K562 (cell line): ENCODE measurements at regions not wholly inside any gene's neighbourhood (a gene's known extent, or its start where the extent isn't known, plus 50 kb on each side); places are given as distances from the start of the nearest gene placed in this dataset.

ENCODE experiments used
- ATAC-seq: fragments of 200-7000 bp; cut with Tn5 transposase; 3 replicates; pipeline ENCODE4 v1.9.1; 2020; ENCODE audit warnings: moderate library complexity
- BruUV-seq: library from RNA; stranded (reverse); fragments of 400-500 nt; replicated peaks from 2 replicates; lab custom pipeline; 2021; lab: Mats Ljungman, UMichigan
- CTCF ChIA-PET: fragments of 300-600 bp; formaldehyde crosslinking; extraction: SDS; loops from one replicate; lab custom pipeline; 2021; ENCODE audit warnings: low intra/inter-chr PET ratio; lab: Yijun Ruan, JAX
- POLR2A ChIA-PET: fragments of 300-600, 350-650 bp; sonication (Branson Sonifier 250); formaldehyde crosslinking; extraction: SDS; loops from one replicate; lab custom pipeline; 2021; ENCODE audit warnings: antibody characterized with exemption, inconsistent platforms; lab: Yijun Ruan, JAX
- DNase-seq, 4 experiments: peaks; one replicate each; pipeline versions ENCODE4 v3.0.0 to v3.0.0-alpha.2; 2011 to 2018; ENCODE audit warnings: low spot score in 3 of 4, mixed read lengths in 3 of 4; ENCODE audit errors: extremely low read depth in 1 of 4
- FAIRE-seq: peaks from 2 replicates; lab custom pipeline; 2011; peaks lifted over from hg19 to GRCh38; lab: Jason Lieb, UNC
- H2AFZ ChIP-seq: 2 replicates; pipeline ENCODE4 v1.6.0; 2011; ENCODE audit warnings: low read depth, low read length, control low read depth, inconsistent platforms
- H3K27ac ChIP-seq: fragments of 200-600 bp; 3 replicates; pipeline ENCODE4 v1.8.0; 2011; ENCODE audit warnings: low read depth, mild to moderate bottlenecking, control low read depth, inconsistent platforms, low read length, moderate library complexity, mixed read lengths; ENCODE audit errors: extremely low read depth
- H3K27me3 ChIP-seq, 2 experiments: fragments of 300-600 bp in 1 of 2; 2 replicates in 1 of 2; 3 replicates in 1 of 2; pipeline versions ENCODE4 v1.6.0 to v1.8.0; 2011; ENCODE audit warnings: inconsistent platforms in 2 of 2, low read length in 2 of 2, mild to moderate bottlenecking in 1 of 2, mixed read lengths in 1 of 2, moderate library complexity in 1 of 2; ENCODE audit not compliant: control insufficient read depth in 2 of 2, insufficient read depth in 2 of 2
- H3K36me3 ChIP-seq: fragments of 300-600 bp; 3 replicates; pipeline ENCODE4 v1.8.0; 2011; ENCODE audit warnings: mild to moderate bottlenecking, low read length, inconsistent platforms; ENCODE audit not compliant: control insufficient read depth, insufficient read depth
- H3K4me1 ChIP-seq, 2 experiments: fragments of 200-600 bp in 1 of 2; replicated peaks in 1 of 2; 2 replicates in 1 of 2; 3 replicates in 1 of 2; pipeline versions ENCODE4 v1.5.1 to v1.8.0; 2011; ENCODE audit warnings: inconsistent platforms in 2 of 2, low read length in 2 of 2, mild to moderate bottlenecking in 1 of 2, mixed read lengths in 1 of 2, moderate library complexity in 1 of 2; ENCODE audit not compliant: control insufficient read depth in 2 of 2, insufficient read depth in 2 of 2
- H3K4me2 ChIP-seq: 2 replicates; pipeline ENCODE4 v1.6.1; 2011; ENCODE audit warnings: low read length, control low read depth, inconsistent platforms, mixed read lengths; ENCODE audit not compliant: insufficient read depth
- H3K4me3 ChIP-seq: fragments of 200-600 bp; sonication (generic), shearing (Covaris generic); 2 replicates; pipeline ENCODE4 v1.5.1; 2016; ENCODE audit warnings: control low read depth, inconsistent platforms
- H3K79me2 ChIP-seq: fragments of 200-600 bp; 3 replicates; pipeline ENCODE4 v1.8.0; 2011; ENCODE audit warnings: low read length, inconsistent platforms; ENCODE audit not compliant: control insufficient read depth, insufficient read depth
- H3K9ac ChIP-seq, 2 experiments: 2 replicates each; pipeline versions ENCODE4 v1.6.0 to v1.6.1; 2011; ENCODE audit warnings: low read depth in 2 of 2, low read length in 2 of 2, control low read depth in 1 of 2, inconsistent platforms in 1 of 2, mild to moderate bottlenecking in 1 of 2, mixed read lengths in 1 of 2; ENCODE audit not compliant: insufficient read depth in 1 of 2
- H3K9me1 ChIP-seq: one replicate; pipeline ENCODE4 v1.6.0; 2011; ENCODE audit warnings: inconsistent platforms, mild to moderate bottlenecking, low read length, moderate library complexity; ENCODE audit not compliant: control insufficient read depth, insufficient read depth
- H3K9me3 ChIP-seq: replicated peaks from 2 replicates; pipeline ENCODE4 v1.5.1; 2011; ENCODE audit warnings: low read depth, low read length, inconsistent platforms; ENCODE audit not compliant: control insufficient read depth, insufficient read depth
- H4K20me1 ChIP-seq: replicated peaks from 2 replicates; pipeline ENCODE4 v1.6.1; 2011; ENCODE audit warnings: low read length, inconsistent platforms, mixed read lengths; ENCODE audit not compliant: control insufficient read depth, insufficient read depth
- BDP1 ChIP-seq: IDR thresholded peaks from 3 replicates; pipeline ENCODE4 v1.6.1; 2011; ENCODE audit not compliant: insufficient read length, insufficient read depth
- CHCHD3 ChIP-seq: fragments of 250-450 bp; sonication (Bioruptor Pico); IDR thresholded peaks from 2 replicates; pipeline ENCODE4 v2.1.2; 2022; ENCODE audit warnings: mild to moderate bottlenecking
- ELK1 ChIP-seq: sonication (generic); formaldehyde crosslinking; IDR thresholded peaks from 2 replicates; pipeline ENCODE4 v1.8.1; 2022; ENCODE audit warnings: missing genetic modification reagents
- ILF3 ChIP-seq: fragments of 450-650 bp; IDR thresholded peaks from 2 replicates; pipeline ENCODE4 v1.6.1; 2018; ENCODE audit warnings: antibody characterized with exemption, mild to moderate bottlenecking, moderate library complexity, borderline replicate concordance
- KLF10 ChIP-seq: fragments of 250-450 bp; sonication (Bioruptor Pico); IDR thresholded peaks from 2 replicates; pipeline ENCODE4 v1.6.1; 2021; ENCODE audit warnings: matching md5 sums
- MCM3 ChIP-seq: fragments of 450-650 bp; IDR thresholded peaks from 2 replicates; pipeline ENCODE4 v1.6.1; 2016
- MYC ChIP-seq, 2 experiments: fragments of 250-450 bp in 1 of 2; sonication (Bioruptor Pico) in 1 of 2; IDR thresholded peaks; 2 replicates each; pipeline versions ENCODE4 v1.5.1 to v1.6.1; 2012 to 2021; ENCODE audit warnings: low read depth in 2 of 2, borderline replicate concordance in 1 of 2, improper control_type of control experiment in 1 of 2, low read length in 1 of 2, mild to moderate bottlenecking in 1 of 2, moderate library complexity in 1 of 2
- PATZ1 ChIP-seq: fragments of 250-450 bp; sonication (Bioruptor Pico); IDR thresholded peaks from 2 replicates; pipeline ENCODE4 v1.5.0; 2020; ENCODE audit warnings: mild to moderate bottlenecking, borderline replicate concordance
- PPARD ChIP-seq: fragments of 250-450 bp; sonication (Bioruptor Pico); IDR thresholded peaks from 2 replicates; pipeline ENCODE4 v1.8.0; 2022; ENCODE audit warnings: inconsistent platforms, mild to moderate bottlenecking, moderate library complexity
- RBM22 ChIP-seq: fragments of 200-400 bp; formaldehyde crosslinking; IDR thresholded peaks from 2 replicates; pipeline ENCODE4 v1.6.1; 2018; ENCODE audit warnings: low read length, low read depth; ENCODE audit not compliant: poor library complexity, severe bottlenecking
- SMAD1 ChIP-seq: fragments of 150-350 bp; IDR thresholded peaks from 2 replicates; pipeline ENCODE4 v1.6.1; 2014; ENCODE audit warnings: low read length, low read depth; ENCODE audit not compliant: partially characterized antibody
- SMARCA4 ChIP-seq: fragments of 450-650 bp; IDR thresholded peaks from 2 replicates; pipeline ENCODE4 v1.6.1; 2016
- THAP7 ChIP-seq: fragments of 250-450 bp; sonication (Bioruptor Pico); IDR thresholded peaks from 2 replicates; pipeline ENCODE4 v1.5.0; 2021
- ZNF217 ChIP-seq: sonication (generic); formaldehyde crosslinking; IDR thresholded peaks from 2 replicates; pipeline ENCODE4 v1.8.0; 2022; ENCODE audit warnings: mild to moderate bottlenecking, missing genetic modification reagents
- ZNF75A ChIP-seq: fragments of 450-650 bp; formaldehyde crosslinking; IDR thresholded peaks from 2 replicates; pipeline ENCODE4 v1.4.0; 2020; ENCODE audit warnings: mild to moderate bottlenecking
- WGBS: fragments of 100-300 bp; shearing (Covaris generic); methylation state at CpG from one replicate; pipeline ENCODE4 v1.1.6; 2016; ENCODE audit warnings: low coverage, mixed read lengths; ENCODE audit not compliant: insufficient coverage; ENCODE audit errors: missing lambda C conversion rate; 5-methylcytosine and 5-hydroxymethylcytosine counted together
- in situ Hi-C: fragments of 300-500 bp; cut with MboI; formaldehyde crosslinking; loops from 4 replicates; pipeline ENCODE4 v1.15.0; 2018; ENCODE audit warnings: inconsistent platforms, mixed read lengths
- intact Hi-C: fragments of 100-400 bp; cut with micrococcal nuclease; formaldehyde crosslinking; loops from 2 replicates; pipeline ENCODE4 v1.14.2; 2022

- ATAC-seq: no peak
- POLR2A ChIA-PET: no interaction called here
These were observed 105.6 kb upstream of the CBLB start for GRCh38 chr3:105974381-105974780.

More at GRCh38 chr3:105974381-105974780, 105.6 kb upstream of the CBLB start:
- FAIRE-seq (no peak), DNase-seq (no peak)
- Histone ChIP-seq H3K27ac (no peak overlapping the region), H3K79me2 (no peaks in the 10 kb centered on the region), H3K27me3 (no peaks in the 10 kb centered on the region), H3K9me1 (no peaks in the 10 kb centered on the region), H3K36me3 (no peaks in the 10 kb centered on the region)
- no TSS peak for BruUV-seq
- TF ChIP-seq THAP7 (CRISPR knock-in tag) (no peak), MYC (IDR thresholded peaks at IDR 0.05; ENCODE audit: low read depth, low read length) (no peak), MYC (CRISPR knock-in tag; IDR thresholded peaks at IDR 0.05; ENCODE audit: borderline replicate concordance, low read depth) (no peak), ELK1 (CRISPR knock-in tag) (no peak), RBM22 (no peak), PATZ1 (CRISPR knock-in tag) (no peak), CHCHD3 (no peak), KLF10 (CRISPR knock-in tag) (no peak), SMARCA4 (no peak), BDP1 (no peak), ZNF75A (no peak), ILF3 (no peak), ZNF217 (CRISPR knock-in tag) (no peak), SMAD1 (no peak), MCM3 (no peak), PPARD (CRISPR knock-in tag) (no peak)
- TF ChIP-seq, all 486 proteins: peak for 0
- H3K4me1 ChIP-seq: no peaks in the 10 kb centered on the region
- 13% methylated on average over 2 of the region's 2 CpGs for WGBS
- CTCF ChIA-PET: no interaction called here
- in situ Hi-C loops: no loop called here
- H3K9me3 ChIP-seq: no peaks in the 10 kb centered on the region
- no peak overlapping the region for H2AFZ ChIP-seq
- intact Hi-C loops: no loop called here
- H3K4me2 ChIP-seq: no peak overlapping the region
- no peak overlapping the region for H3K4me3 ChIP-seq
- H4K20me1 ChIP-seq: no peaks in the 10 kb centered on the region
- H3K9ac ChIP-seq: no peak overlapping the region
